ENCODE measurements at regions not wholly inside any gene's neighbourhood (a gene's known extent, or its start where the extent isn't known, plus 50 kb on each side); places are given as distances from the start of the nearest gene placed in this dataset.

- TF ChIP-seq CTCF (IDR thresholded peaks at IDR 0.05; ENCODE audit: extremely low read depth in 1 of 2, insufficient read depth in 1 of 2, low read depth in 1 of 2, low read length in 2 of 2) (no peak), POLR2A (IDR thresholded peaks at IDR 0.05; ENCODE audit: low read depth, low read length) (no peak)
Measured at GRCh38 chr2:139389391-139389790, 609.2 kb upstream of the NXPH2 start.
